ENCODE measurements at regions not wholly inside any gene's neighbourhood (a gene's known extent, or its start where the extent isn't known, plus 50 kb on each side); places are given as distances from the start of the nearest gene placed in this dataset.
"Not testable (repeated sequence)": the region's sequence is repeated elsewhere in the genome, so short reads cannot be mapped to it uniquely, and the experiment has no call there.

DNA sequence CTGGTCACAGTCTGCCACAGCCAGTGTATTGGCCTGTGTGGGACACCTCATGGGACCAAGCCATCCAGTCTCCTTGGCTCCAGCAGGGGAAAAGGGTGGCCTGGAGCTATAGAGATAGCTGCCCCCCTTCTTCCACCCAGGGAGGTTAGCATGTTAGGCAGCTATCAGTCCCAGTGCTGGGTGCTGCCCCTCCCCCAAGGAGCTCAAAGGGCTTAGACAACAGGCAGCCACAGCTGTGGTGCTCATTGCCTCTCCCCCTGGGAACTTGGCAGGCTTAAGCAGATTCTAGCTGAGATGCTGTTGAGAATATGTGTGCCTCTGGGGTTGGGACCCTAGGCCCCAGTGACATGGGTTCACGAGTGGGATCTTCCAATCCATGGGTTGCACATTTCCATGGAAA is 226.0 kb upstream of the PTGER4 start:
- H3K36me3 ChIP-seq (ENCODE audit: insufficient read depth) = no peaks in the 10 kb centered on the region
- no peak for DNase-seq (ENCODE audit: extremely low spot score)
- H3K27ac ChIP-seq (ENCODE audit: low read depth) = no peak overlapping the region
- WGBS = 89% methylated on average over 1 of the region's 1 CpG
- H3K4me1 ChIP-seq (ENCODE audit: insufficient read depth) = no peaks in the 10 kb centered on the region
- H3K4me3 ChIP-seq (ENCODE audit: low read depth, low read length) = no peak overlapping the region

DNA sequence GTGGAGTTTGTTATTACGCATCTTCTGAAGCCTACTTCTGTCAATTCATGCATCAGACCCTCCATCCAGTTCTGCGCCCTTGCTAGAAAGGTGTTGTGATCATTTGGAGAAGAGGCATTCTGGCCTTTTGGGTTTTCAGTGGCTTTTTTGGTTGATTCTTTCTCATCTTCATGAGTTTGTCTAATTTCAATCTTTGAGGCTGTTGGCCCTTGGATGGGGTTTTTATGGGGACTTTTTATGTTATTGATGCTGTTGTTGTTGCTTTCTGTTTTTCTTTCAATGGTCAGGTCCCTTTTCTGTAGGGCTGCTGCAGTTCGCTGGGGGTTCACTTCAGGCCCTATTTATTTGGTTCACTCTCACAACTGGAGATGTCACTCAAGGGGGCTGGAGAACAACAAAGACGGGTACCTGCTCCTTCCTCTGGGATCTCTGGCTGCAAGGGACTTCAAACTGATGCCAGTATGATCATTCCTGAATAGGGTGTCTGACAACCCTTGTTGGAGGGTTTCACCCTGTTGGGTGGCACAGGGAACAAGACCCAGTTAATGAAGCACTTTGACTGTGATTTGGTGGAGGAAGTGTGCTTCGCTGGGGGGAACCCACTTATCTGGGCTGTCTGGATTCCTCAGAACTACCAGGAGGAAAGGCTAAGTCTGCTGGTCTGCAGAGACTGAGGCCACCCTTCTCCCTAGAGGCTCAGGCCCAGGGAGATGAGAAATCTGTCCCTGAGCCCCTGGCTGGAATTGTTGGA is 226.7 kb upstream of the PTGER4 start:
- Histone ChIP-seq H3K4me3 (ENCODE audit: low read depth, low read length) (no peak overlapping the region), H3K27ac (ENCODE audit: low read depth) (no peak overlapping the region), H3K36me3 (ENCODE audit: insufficient read depth) (no peaks in the 10 kb centered on the region), H3K4me1 (ENCODE audit: insufficient read depth) (no peaks in the 10 kb centered on the region)
- DNase-seq (ENCODE audit: extremely low spot score) = no peak
- 88% methylated on average over 5 of the region's 5 CpGs for WGBS

DNA sequence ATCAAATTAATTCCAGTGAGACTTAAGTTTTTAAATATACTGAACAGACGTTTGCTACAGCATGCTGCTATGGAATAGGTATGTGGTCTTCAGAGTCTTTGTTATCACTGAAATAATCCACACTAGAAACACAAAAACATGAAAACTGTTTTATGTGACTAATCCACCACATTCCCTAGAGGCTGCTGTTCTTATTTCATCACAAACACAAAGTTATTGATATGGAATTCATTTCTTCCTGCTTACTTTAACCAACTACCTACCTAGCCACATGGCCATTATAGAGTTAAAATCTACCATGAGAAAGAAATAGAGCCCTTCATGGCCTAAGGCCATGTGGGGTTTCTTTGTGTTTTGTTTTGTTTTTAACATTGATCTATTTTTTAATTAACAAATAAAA is 232.3 kb upstream of the PTGER4 start:
- 29% methylated on average over 1 of the region's 1 CpG for WGBS
- H3K36me3 ChIP-seq (ENCODE audit: insufficient read depth) = no peaks in the 10 kb centered on the region
- DNase-seq (ENCODE audit: extremely low spot score) = no peak

DNA sequence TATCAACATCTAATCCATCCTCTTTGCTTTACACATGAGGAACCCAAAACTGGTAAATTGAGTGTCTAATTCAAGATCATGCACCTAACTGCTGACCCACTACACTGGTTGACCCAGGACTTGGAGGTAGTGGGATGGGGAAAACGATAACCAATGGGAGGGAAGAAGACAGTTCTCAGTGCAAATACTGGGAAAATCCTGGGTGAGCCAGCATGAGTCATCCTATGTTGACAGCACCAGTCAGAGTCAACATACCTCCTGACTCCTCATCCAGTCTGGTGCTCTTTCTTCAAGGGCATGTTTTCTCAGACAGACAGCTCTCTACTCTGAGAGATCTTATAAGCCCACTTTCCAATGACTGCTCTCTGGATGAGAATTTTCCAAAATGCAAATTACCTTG is 232.8 kb upstream of the PTGER4 start:
- DNase-seq (ENCODE audit: extremely low spot score) = no peak
- Histone ChIP-seq H3K4me1 (ENCODE audit: insufficient read depth) (no peaks in the 10 kb centered on the region), H3K4me3 (ENCODE audit: low read depth, low read length) (no peak overlapping the region), H3K36me3 (ENCODE audit: insufficient read depth) (no peaks in the 10 kb centered on the region), H3K27ac (ENCODE audit: low read depth) (no peak overlapping the region)
- 61% methylated on average over 1 of the region's 1 CpG for WGBS

More for the DNA sequence above, 232.3 kb upstream of the PTGER4 start:
- H3K27ac ChIP-seq (ENCODE audit: low read depth) = no peak overlapping the region
- H3K4me3 ChIP-seq (ENCODE audit: low read depth, low read length) = no peak overlapping the region
- no peaks in the 10 kb centered on the region for H3K4me1 ChIP-seq (ENCODE audit: insufficient read depth)

DNA sequence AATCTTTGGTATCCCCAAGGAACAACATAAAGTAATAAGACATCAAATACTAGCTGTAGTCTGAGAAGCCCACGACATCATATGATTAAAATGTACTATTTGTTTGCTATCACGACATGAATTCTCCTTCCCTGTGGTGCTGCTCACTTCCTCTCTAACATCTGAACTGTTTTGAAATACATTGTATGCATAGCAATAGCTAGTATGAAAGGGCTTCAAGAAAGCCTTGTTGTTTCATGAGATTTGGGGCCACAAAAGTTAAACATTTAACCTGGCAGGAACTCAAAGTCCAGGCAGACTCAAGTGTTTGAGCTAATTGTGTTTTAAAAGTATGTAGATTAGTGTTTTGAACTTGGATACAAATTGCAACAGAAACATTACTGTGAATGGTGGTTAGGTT is 237.4 kb upstream of the PTGER4 start:
- H3K36me3 ChIP-seq (ENCODE audit: insufficient read depth) = no peaks in the 10 kb centered on the region
- WGBS = 49% methylated on average over 2 of the region's 2 CpGs
- no peak overlapping the region for H3K4me3 ChIP-seq (ENCODE audit: low read depth, low read length)
- no peak for DNase-seq (ENCODE audit: extremely low spot score)
- H3K27ac ChIP-seq (ENCODE audit: low read depth) = no peak overlapping the region
- no peaks in the 10 kb centered on the region for H3K4me1 ChIP-seq (ENCODE audit: insufficient read depth)

DNA sequence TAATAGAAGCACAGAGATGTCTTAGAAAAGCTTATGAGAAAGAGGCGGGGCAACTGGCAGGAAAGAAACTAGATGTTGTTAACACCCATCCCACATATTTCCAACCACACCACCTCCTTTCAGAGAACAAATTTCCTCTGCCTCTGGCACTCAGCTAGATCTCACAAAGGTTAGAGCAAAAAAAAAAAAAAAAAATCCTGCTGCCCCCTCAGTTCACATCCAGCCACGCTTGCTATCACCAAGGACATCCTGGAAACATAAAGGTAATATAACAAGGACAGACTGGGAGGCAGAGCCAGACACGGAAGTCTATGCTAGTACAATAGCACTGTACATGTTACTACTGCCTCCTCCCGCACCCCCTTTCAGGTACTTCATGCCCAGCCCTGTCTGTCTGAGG is 238.0 kb upstream of the PTGER4 start:
- no peak overlapping the region for H3K27ac ChIP-seq (ENCODE audit: low read depth)
- no peak overlapping the region for H3K4me3 ChIP-seq (ENCODE audit: low read depth, low read length)
- no peaks in the 10 kb centered on the region for H3K36me3 ChIP-seq (ENCODE audit: insufficient read depth)
- DNase-seq (ENCODE audit: extremely low spot score) = no peak
- WGBS = 77% methylated on average over 4 of the region's 4 CpGs
- H3K4me1 ChIP-seq (ENCODE audit: insufficient read depth) = no peaks in the 10 kb centered on the region

DNA sequence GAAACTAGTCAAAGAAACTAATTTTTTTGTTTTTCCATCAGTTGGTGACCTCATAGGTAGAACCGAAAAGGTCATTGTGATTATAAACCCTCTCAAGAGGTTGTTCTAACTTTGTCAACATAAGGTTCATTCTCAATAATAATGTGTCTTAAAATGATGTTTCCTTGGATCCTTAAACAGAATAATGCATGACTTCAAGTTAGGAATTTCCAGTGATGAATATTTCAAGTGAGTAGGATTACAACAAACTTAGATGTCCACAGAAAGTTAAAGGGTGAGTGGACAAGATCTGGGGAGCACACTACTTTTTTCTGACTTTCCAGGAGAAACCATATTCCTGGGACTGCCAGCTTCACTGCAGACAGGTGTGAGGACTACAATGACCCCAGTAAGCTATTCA is 239.0 kb upstream of the PTGER4 start:
- no peak overlapping the region for H3K4me3 ChIP-seq (ENCODE audit: low read depth, low read length)
- no peak for DNase-seq (ENCODE audit: extremely low spot score)
- H3K27ac ChIP-seq (ENCODE audit: low read depth) = no peak overlapping the region
- H3K36me3 ChIP-seq (ENCODE audit: insufficient read depth) = no peaks in the 10 kb centered on the region
- 91% methylated on average over 1 of the region's 1 CpG for WGBS
- H3K4me1 ChIP-seq (ENCODE audit: insufficient read depth) = no peaks in the 10 kb centered on the region

DNA sequence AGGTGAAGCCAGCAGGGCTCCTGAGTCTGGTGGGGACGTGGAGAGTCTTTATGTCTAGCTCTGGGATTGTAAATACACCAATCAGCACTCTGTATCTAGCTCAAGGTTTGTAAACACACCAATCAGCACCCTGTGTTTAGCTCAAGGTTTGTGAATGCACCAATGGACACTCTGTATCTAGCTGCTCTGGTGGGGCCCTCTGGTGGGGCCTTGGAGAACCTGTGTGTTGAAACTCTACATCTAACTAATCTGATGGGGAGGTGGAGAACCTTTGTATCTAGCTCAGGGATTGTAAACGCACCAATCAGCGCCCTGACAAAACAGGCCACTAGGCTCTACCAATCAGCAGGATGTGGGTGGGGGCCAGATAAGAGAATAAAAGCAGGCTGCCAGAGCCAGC is 240.6 kb upstream of the PTGER4 start:
- H3K27ac ChIP-seq (ENCODE audit: low read depth); H3K36me3 ChIP-seq (ENCODE audit: insufficient read depth); H3K4me3 ChIP-seq (ENCODE audit: low read depth, low read length); H3K4me1 ChIP-seq (ENCODE audit: insufficient read depth); DNase-seq (ENCODE audit: extremely low spot score): not testable (repeated sequence)
- 95% methylated on average over 3 of the region's 3 CpGs for WGBS

DNA sequence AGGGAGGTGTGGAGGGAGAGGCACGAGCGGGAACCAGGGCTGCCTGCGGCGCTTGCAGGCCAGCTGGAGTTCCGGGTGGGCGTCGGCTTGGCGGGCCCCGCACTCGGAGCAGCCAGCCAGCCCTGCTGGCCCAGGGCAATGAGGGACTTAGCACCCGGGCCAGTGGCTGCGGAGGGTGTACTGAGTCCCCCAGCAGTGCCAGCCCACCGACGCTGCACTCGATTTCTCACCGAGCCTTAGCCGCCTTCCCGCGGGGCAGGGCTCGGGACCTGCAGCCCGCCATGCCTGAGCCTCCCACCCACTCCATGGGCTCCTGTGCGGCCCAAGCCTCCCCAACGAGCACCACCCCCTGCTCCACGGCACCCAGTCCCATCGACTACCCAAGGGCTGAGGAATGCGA is 241.1 kb upstream of the PTGER4 start:
- H3K27ac ChIP-seq (ENCODE audit: low read depth); H3K4me1 ChIP-seq (ENCODE audit: insufficient read depth); H3K36me3 ChIP-seq (ENCODE audit: insufficient read depth); DNase-seq (ENCODE audit: extremely low spot score); H3K4me3 ChIP-seq (ENCODE audit: low read depth, low read length): not testable (repeated sequence)
- WGBS = 94% methylated on average over 18 of the region's 26 CpGs

DNA sequence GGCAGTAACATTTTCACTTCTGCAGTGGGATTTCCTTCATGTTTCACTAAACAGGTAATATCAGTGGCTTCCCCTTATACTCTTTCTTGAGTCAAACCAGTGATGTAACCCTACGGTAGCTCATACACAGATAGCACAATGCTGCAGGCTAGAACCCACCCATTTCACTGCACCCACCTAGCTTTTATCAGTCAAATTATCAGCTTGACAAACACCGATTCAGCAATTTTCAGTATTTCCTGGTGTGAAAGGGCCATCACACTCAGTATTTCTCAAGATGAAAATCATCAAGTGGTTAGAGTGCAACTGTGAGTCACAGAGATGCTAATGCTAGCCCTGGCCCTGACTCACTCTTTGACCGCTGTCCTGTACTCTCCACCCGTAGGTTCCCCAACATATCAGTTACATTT is 242.3 kb upstream of the PTGER4 start:
- Histone ChIP-seq H3K36me3 (ENCODE audit: insufficient read depth) (no peaks in the 10 kb centered on the region), H3K4me1 (ENCODE audit: insufficient read depth) (no peaks in the 10 kb centered on the region), H3K27ac (ENCODE audit: low read depth) (no peak overlapping the region), H3K4me3 (ENCODE audit: low read depth, low read length) (no peak overlapping the region)
- WGBS = 80% methylated on average over 4 of the region's 4 CpGs
- no peak for DNase-seq (ENCODE audit: extremely low spot score)

DNA sequence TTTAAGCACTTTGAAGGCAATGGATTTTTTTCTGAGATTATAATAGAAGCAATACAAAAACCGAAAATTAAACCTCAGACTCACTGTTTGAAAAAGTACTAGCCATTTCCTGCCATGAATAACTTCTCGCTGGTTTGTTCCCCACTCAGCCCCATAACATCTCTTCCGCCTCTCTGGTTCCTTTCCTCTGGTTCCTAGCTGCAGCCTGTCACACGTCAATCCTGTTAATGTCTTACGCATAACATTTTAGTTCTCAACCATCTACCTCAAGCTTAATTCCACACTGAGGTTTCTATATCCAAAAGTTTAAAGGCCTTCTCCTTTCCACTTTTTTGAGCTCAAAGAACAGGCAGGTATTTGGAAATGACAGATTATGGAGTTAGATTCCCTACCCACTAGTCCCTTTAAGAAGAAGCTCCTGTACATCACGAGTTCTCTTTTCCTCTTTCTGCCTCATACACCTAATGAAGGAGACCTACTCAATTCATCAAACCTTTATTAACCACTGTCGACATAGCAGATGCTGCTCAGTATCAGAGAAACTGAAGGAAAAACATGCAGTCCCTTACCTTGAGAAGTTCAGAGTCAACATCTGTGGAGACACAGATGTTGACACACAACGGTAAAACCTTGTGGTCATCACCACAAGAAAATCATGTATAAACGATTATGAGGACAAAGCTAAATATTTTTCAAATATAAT is 243.0 kb upstream of the PTGER4 start:
- no peak for DNase-seq (ENCODE audit: extremely low spot score)
- H3K4me1 ChIP-seq (ENCODE audit: insufficient read depth) = no peaks in the 10 kb centered on the region
- no peak overlapping the region for H3K4me3 ChIP-seq (ENCODE audit: low read depth, low read length)
- H3K27ac ChIP-seq (ENCODE audit: low read depth) = no peak overlapping the region
- H3K36me3 ChIP-seq (ENCODE audit: insufficient read depth) = no peaks in the 10 kb centered on the region
- 84% methylated on average over 9 of the region's 9 CpGs for WGBS

DNA sequence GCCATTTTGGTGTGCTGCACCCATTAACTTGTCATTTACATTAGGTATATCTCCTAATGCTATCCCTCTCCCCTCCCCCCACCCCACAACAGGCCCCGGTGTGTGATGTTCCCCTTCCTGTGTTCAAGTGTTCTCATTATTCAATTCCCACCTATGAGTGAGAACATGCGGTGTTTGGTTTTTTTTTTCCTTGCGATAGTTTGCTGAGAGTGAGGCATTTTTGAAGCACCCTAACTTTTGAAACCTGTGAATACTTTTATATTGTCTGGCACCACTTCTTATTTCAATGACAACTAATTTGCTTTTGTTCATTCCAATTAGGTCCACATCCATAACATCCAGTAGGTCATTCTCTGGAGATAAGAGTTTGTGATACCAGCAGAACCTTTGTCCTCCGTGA is 244.0 kb upstream of the PTGER4 start:
- not testable (repeated sequence) for H3K27ac ChIP-seq (ENCODE audit: low read depth); H3K36me3 ChIP-seq (ENCODE audit: insufficient read depth); H3K4me1 ChIP-seq (ENCODE audit: insufficient read depth); DNase-seq (ENCODE audit: extremely low spot score); H3K4me3 ChIP-seq (ENCODE audit: low read depth, low read length)
- 87% methylated on average over 4 of the region's 4 CpGs for WGBS

DNA sequence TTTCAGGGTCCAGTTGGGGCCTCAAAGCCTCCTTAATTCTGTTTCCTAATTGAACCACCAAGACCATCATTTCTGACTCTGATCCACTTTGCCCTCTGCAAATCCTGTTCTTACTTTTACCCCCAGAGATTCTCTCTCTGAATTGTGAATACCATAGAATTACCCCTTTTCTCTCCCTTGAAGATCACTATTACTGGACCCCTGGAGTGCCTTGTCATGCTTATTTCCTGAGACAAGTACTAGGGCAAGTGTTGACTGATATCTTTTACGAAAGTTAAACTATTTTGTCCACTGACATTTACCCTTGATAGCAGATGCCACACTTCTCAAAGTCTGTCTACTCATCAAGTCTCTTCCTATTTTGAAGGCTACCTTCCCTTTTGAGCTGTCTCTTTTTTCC is 246.9 kb upstream of the PTGER4 start:
- Histone ChIP-seq H3K27ac (ENCODE audit: low read depth) (no peak overlapping the region), H3K4me3 (ENCODE audit: low read depth, low read length) (no peak overlapping the region), H3K36me3 (ENCODE audit: insufficient read depth) (no peaks in the 10 kb centered on the region), H3K4me1 (ENCODE audit: insufficient read depth) (no peaks in the 10 kb centered on the region)
- WGBS = 90% methylated on average over 1 of the region's 1 CpG
- no peak for DNase-seq (ENCODE audit: extremely low spot score)

DNA sequence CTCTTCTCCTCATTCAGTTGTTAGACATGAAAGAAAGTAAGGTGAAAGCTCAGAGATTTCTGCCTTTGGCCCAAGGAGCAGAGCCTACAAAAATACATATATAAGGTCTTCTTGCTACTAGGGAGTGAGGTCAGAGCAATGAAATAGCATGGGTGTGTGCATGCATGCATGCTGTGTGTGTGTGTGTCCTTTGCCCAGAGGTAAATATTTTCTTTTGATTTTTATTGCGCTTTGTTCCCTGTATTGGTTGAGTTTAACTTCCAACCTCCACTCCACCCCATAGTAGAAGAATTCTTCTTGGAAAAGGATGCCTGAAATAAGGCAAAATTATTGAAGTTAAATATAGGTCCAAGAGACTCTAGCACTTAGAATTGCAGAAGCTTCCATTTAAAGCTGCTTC is 248.0 kb upstream of the PTGER4 start:
- Histone ChIP-seq H3K36me3 (ENCODE audit: insufficient read depth) (no peaks in the 10 kb centered on the region), H3K4me3 (ENCODE audit: low read depth, low read length) (no peak overlapping the region), H3K4me1 (ENCODE audit: insufficient read depth) (no peaks in the 10 kb centered on the region), H3K27ac (ENCODE audit: low read depth) (no peak overlapping the region)
- no peak for DNase-seq (ENCODE audit: extremely low spot score)
- WGBS = 89% methylated on average over 1 of the region's 1 CpG
